COLO668 (cell line): ENCODE measurements at regions not wholly inside any gene's neighbourhood (a gene's known extent, or its start where the extent isn't known, plus 50 kb on each side); places are given as distances from the start of the nearest gene placed in this dataset.
"Not testable (repeated sequence)": the region's sequence is repeated elsewhere in the genome, so short reads cannot be mapped to it uniquely, and the experiment has no call there.

Experiments used
- DNase-seq: peaks from one replicate; lab custom pipeline; 2025; ENCODE audit not compliant: unreplicated experiment; lab: John Stamatoyannopoulos, UW

DNA sequence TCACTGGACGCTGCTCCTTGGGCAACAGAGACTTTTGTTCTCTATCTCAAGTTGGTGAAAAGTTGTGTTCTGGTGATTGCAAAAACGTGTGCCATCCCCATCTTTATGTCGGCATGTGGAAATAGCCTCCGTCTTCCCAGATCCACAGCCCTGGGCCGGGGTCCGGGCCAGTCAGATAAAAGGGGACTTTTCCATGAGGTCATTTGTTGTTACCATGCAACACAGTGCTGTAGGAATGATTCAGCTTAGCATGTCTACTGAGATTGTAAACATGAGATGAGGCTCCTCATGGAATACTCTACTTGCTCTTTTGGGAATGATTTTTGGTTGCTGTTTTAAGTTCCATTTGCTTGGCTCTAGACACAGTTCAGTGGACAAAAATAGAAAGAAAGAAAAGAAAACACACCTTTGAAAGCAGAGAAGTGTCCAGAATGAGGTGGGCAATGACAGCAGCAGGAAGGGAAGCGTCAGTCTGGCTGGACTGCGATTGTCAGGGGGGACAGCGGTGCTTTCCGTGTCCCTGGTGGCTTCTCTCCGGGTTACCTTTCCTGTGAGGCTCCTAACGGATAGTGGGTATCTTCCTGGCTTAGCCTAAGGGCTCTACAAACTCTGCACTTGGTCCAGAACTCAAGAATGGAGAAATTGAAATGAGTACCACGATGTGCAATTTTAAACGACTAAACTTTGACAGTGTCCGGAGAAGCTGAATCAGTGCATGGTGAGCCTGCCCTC lies 91.6 kb downstream of the TEX29 start:
- DNase-seq, result no peak

DNA sequence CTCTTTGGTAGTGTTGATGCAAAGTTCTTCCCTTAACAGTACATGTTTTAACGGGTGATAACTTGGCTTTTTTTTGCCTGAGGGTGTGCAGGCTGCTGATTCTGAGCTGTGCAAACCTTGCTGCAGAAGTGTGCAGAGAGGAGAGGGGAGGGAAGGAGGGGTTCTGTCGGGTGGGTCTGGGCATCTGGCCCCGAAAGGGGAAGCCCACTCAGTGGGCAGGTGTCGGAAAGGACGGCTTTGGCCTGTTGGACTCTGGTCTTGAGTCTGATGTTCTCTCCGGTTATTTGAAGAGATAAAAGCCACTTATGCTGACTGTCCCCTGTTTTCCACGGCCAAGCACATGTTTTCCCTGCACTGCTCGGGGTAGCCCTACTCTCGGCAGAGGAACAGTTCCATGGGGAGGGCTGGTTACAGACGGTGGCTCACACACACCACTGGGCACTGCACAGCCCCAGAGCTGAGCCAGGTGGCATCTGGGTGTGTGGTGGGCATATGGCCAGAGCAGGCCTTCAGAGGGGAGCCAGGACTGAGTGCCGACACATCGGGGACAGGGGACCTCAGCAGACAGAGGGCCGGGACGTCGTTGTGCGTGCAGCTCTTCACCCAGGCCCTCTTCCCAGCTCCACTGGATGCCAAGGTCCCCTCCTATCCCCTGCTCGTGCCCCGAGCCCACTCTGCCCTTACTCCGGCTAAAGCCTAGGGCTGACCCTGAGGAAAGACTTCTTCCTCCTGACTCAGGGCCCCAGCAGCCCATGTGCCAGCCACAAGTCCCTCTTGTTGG lies 93.2 kb downstream of the TEX29 start:
- DNase-seq, result no peak

GRCh38 chr13:111414341-111414740 lies 93.9 kb downstream of the TEX29 start:
- no peak for DNase-seq

DNA sequence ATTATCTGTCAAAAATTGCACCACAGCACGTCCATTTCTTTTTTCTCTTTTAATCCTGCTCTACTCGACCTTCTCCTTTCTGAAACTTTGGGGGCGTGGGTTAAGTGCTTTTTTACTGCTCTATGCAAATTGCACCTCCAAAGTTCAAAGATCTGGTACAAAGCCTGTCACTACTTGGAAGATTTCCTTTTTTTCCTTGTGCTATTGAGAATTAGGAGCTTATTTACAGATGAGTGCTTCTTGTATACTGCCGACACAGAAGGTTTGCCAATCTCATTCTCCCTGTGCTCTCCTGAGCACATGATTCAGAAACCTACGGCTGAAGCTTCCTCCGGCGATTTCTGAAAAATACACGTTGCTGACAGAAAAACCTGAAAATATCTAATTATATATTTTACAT lies 94.8 kb downstream of the TEX29 start:
- DNase-seq, result no peak

- DNase-seq, result no peak
Measured at GRCh38 chr13:111415765-111416164, 95.3 kb downstream of the TEX29 start.

GRCh38 chr13:111418101-111418500 lies 97.7 kb downstream of the TEX29 start:
- DNase-seq, result no peak

- no peak for DNase-seq
Measured at GRCh38 chr13:111420113-111420876, 99.9 kb downstream of the TEX29 start.

- DNase-seq, result no peak
Measured at GRCh38 chr13:111421216-111421615, 100.8 kb downstream of the TEX29 start.

DNA sequence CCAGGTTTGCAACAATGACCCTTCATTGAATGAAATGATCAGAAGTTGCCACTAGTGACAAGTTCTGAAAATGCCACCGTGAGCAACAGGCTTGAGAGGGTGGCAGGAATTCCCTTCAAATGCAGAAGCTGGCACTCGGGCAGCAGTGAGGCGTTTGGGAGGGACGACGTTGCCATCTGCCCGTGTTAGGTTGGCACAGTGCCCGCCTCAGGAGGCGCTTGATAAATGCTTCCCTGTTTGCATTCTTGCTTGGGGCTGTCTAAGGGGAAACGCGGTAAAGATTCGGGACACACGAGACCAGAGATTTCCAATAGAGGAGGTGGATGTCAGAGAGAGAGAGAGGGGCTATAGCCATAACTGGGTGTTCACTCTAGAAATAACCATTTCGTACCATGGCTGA lies 101.9 kb downstream of the TEX29 start:
- DNase-seq, result peak; percentile 63

- no peak for DNase-seq
Measured at GRCh38 chr13:111423168-111423785, 102.8 kb downstream of the TEX29 start.

GRCh38 chr13:111424134-111424533 lies 103.7 kb downstream of the TEX29 start:
- DNase-seq, result no peak

DNA sequence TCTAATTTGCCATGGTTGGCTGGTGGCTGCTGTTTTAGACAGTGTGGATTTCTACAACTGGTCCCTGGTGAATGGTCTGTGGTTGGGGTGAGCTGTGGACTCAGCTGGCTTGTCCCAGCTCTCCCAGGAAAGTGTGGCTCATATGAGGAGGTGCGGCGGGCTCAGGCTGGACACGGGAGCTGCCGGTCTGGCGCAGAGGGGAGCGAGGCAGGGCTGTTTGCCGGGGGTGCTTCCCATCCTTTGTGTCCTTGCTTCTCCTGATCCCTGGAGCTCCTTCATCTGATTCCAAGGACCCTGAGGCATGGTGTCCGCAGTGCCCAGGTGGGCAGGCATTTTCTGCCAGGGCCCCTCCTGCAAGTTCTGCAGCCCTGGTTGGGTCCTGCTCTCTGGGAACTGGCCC lies 104.9 kb downstream of the TEX29 start:
- DNase-seq, result no peak

- DNase-seq, result peak; percentile 80
Measured at GRCh38 chr13:111429064-111429558, 108.7 kb downstream of the TEX29 start.

DNA sequence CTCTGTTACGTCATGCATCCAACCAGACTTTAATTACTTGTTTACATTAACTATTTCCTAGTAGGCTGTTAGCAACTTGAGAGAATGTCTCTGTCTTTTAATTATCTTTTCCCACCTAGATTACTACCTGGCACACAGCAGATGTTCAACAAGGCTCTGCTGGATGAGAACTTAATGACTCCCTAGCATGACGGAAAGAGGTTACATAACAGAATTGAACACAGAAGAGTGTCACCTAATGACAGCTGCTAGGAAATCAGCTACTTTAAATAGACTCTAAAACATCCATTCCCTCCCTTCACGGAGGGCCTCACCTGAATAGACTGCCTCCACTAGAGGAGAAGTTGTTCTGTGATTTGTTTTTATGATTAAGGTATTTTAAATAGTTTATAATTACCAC lies 110.8 kb downstream of the TEX29 start:
- no peak for DNase-seq

- no peak for DNase-seq
Measured at GRCh38 chr13:111434578-111435159, 114.2 kb downstream of the TEX29 start.

DNA sequence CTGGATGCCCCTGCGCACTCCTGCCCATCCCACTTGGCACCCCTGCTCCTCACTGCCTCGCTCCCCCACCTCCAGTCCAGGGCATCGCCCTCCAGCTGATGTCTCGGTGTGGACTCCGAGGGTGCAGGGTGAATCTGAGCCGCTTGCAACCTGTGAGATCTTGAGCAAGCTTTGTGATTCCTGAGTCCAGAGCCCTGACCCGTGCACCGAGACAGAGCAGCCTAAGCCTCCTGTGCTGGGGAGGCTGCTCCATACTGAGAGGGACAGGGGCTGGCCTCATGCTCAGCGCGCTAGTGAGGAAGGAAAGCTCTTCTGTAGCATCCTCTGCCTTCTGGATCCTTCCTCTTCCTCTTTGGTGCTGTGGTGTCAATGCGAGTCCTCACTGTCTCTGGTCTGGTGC lies 116.0 kb downstream of the TEX29 start:
- DNase-seq, result no peak

DNA sequence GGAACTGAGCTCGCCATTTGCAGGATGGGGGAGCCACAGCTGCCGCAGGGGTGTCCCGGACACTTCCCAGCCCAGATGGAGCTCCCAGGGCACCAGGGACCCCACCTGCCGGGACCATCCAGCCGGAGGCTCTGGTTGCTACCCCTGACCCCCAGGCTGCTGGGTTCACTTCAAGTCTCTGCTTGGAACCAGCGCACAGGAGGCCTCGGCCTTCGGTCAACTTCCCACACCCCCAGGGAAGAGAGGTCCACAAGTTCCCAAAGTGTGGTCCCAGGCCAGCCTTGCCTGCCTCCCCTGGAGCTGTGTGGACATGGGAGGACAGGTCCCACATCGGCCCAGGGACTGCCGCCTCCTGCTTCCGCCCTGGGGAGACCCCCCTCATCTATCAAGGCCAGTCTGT lies 117.0 kb downstream of the TEX29 start:
- no peak for DNase-seq

- no peak for DNase-seq
Measured at GRCh38 chr13:111437856-111438547, 117.6 kb downstream of the TEX29 start.

- DNase-seq, result not testable (repeated sequence)
Measured at GRCh38 chr13:111440492-111440891, 120.0 kb downstream of the TEX29 start.

- no peak for DNase-seq
Measured at GRCh38 chr13:111443981-111444380, 123.5 kb downstream of the TEX29 start.
